ENCODE measurements at regions not wholly inside any gene's neighbourhood (a gene's known extent, or its start where the extent isn't known, plus 50 kb on each side); places are given as distances from the start of the nearest gene placed in this dataset.
"Not testable (repeated sequence)": the region's sequence is repeated elsewhere in the genome, so short reads cannot be mapped to it uniquely, and the experiment has no call there.

- peak; percentile 28 for DNase-seq
Measured at GRCh38 chr1:213541641-213542040, 446.1 kb upstream of the PROX1 start.

- DNase-seq = not testable (repeated sequence)
Measured at GRCh38 chr1:213545181-213545580, 442.6 kb upstream of the PROX1 start.

DNA sequence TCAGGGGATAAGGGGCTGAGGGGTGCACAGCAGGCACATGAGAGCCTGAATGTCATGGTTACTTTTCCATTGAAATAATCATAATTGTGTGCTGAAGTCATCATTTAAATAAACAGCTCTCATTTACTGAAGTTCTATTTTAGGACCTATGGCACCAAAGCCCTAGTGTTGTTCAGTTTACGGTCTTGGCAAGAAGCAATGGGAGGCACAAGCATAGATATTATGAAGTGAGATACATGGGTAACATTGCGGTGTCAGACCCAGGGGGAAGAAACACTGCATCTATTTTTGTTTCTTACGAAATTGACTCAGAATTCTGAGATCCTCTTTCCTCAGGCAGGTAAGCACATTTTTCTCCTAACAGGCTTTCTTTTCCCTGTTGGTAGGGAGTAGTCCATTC is 437.8 kb upstream of the PROX1 start:
- no peak for DNase-seq

GRCh38 chr1:213550804-213551203 is 437.0 kb upstream of the PROX1 start:
- DNase-seq = no peak

GRCh38 chr1:213552045-213552444 is 435.7 kb upstream of the PROX1 start:
- DNase-seq = no peak

DNA sequence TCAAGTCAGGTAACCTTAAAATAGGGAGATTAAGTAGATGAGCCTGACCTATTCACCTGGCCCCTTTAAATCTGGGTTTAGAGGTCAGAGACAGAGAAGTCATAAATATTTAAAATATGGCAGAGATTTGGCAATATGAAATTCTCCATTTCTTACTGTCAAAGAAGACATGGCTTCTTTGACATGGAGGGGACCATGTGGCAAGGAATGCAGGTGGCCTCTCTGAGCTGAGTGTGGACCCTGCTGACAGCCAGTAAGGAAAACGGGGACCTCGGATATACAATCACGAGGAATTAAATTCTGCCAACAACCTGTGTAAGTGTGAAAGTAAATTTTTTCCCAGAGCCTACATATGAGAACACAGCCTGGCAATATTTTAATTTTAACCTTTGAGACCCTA is 427.5 kb upstream of the PROX1 start:
- DNase-seq = no peak

GRCh38 chr1:213561870-213562269 is 425.9 kb upstream of the PROX1 start:
- DNase-seq = no peak

GRCh38 chr1:213564215-213564659 is 423.5 kb upstream of the PROX1 start:
- no peak for DNase-seq

GRCh38 chr1:213568929-213569815 is 418.6 kb upstream of the PROX1 start:
- no peak for DNase-seq

- no peak for DNase-seq
Measured at GRCh38 chr1:213569816-213570150, 418.0 kb upstream of the PROX1 start.

- DNase-seq = no peak
Measured at GRCh38 chr1:213570487-213570886, 417.3 kb upstream of the PROX1 start.

- DNase-seq = no peak
Measured at GRCh38 chr1:213571419-213571818, 416.4 kb upstream of the PROX1 start.

GRCh38 chr1:213571843-213572242 is 415.9 kb upstream of the PROX1 start:
- no peak for DNase-seq

GRCh38 chr1:213572912-213573647 is 414.7 kb upstream of the PROX1 start:
- DNase-seq = no peak

- DNase-seq = no peak
Measured at GRCh38 chr1:213573648-213574009, 414.1 kb upstream of the PROX1 start.

DNA sequence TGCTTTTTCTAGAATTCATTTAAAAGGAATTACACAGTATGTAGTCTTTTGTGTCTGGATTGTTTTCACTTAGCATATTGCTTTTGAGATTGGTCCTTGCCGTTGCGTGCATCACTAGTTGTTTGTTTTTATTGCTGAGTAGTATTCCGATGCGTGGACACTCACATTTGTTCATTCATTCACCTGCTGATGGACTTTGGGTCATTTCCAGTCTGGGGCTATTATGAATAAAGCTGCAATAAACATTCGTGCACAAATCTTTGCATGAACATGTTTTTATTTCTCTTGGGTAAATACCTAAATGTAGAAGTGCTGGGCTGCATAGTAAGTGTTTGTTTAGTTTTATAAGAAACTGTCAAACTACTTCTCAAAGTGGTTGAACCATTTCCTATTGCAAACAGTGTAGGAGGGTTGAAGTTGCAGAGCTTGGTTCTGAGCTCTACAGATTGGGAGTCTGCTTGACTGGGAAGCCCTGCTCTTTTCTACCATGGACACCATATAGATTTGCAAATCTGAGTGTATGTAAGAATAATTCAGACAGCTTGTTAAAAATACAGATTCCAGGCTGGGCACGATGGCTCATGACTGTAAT is 404.7 kb upstream of the PROX1 start:
- DNase-seq = no peak

GRCh38 chr1:213584272-213584671 is 403.5 kb upstream of the PROX1 start:
- DNase-seq = no peak

GRCh38 chr1:213585402-213585801 is 402.4 kb upstream of the PROX1 start:
- DNase-seq = no peak

GRCh38 chr1:213585959-213586586 is 401.7 kb upstream of the PROX1 start:
- DNase-seq = no peak

DNA sequence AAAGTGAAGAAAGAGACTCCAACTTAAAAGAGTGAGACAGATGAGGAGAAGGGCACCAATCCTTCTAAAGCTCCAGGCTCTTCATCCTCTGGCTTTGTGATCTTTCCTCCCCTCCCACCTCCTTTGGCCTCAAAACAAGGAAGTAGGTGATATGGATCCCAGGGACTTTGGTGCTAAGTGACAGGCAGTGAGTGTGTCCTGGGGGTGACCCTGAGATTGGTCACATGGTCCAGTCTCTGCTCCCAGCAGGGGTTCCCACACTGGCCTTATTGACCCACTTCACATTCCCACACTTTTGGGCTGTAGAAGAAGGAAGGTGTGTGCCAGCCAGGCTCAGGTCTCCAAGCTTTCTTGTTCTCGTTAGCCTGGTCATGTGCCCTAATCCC is 401.2 kb upstream of the PROX1 start:
- DNase-seq = no peak

DNA sequence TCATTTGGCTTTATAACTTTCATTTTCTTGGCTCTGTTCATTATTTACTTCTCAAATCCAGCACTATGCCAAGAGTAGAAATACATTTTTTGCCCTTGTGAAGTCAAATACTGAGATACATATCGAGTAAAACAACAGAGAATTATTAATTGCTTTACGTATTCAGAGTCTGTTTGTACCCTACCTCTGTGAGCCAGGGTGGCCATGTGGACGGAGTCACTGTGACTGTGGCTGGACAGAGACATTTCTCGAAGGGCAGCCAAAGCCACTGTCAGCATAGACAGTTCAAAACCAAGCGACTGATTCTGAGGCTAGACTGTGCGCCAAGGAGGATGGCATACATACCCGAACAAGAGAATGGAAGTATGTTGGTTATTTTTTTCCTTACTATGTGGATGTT is 391.0 kb upstream of the PROX1 start:
- no peak for DNase-seq

DNA sequence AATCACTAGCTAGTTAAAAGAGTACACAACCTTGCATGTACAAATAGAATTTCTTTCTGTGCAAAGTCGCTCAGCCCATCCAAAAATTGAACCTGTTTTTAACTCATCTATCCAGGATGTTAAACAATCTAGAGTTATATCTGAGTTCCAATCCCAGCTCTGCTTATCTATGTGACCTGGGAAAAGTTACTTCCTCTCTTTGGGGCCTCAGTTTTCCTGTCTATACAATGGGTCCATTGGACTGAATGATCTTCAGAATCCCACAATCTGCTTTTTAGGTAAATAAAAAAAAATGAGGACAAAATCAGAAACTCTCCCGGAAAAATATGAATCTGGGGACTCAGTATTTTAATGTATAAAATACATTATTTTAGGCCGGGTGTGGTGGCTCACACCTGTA is 389.5 kb upstream of the PROX1 start:
- DNase-seq = no peak

DNA sequence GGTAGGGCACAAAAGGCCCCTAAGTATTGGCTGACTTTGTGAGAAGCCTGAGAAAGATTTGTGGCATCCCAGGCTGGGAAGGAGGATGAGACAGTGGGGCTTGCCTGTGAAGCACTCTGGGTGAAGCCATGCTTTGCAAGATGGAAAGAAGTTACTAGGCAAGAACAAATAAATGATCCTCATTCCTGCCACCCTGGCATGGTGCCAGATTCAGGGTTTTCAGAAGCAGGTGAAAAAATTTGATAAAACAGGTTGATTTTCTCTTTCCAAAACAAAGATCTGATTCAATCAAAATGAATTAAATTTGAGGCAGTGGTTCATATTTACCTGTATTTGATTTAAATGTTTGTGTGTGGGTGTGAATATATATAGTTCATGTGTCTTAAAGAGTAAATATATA is 386.9 kb upstream of the PROX1 start:
- no peak for DNase-seq

GRCh38 chr1:213601705-213602104 is 386.1 kb upstream of the PROX1 start:
- DNase-seq = not testable (repeated sequence)
